ENCODE measurements at regions not wholly inside any gene's neighbourhood (a gene's known extent, or its start where the extent isn't known, plus 50 kb on each side); places are given as distances from the start of the nearest gene placed in this dataset.

- Mint-ChIP-seq H3K9me3 (ENCODE audit: unreplicated experiment) (no peaks in the 10 kb centered on the region), H3K4me1 (ENCODE audit: low read depth, unreplicated experiment) (peaks cover 7% of the 10 kb centered on the region), H3K4me3 (ENCODE audit: unreplicated experiment) (no peak overlapping the region), H3K27ac (ENCODE audit: unreplicated experiment) (no peak overlapping the region), H3K36me3 (ENCODE audit: insufficient read depth, unreplicated experiment) (no peaks in the 10 kb centered on the region), H3K27me3 (ENCODE audit: insufficient read depth, unreplicated experiment) (no peaks in the 10 kb centered on the region)
- Histone ChIP-seq H3K27me3 (replicated peaks; ENCODE audit: control insufficient read depth, insufficient read depth, low read length) (no peaks in the 10 kb centered on the region), H3K4me1 (peaks cover 13% of the 10 kb centered on the region), H3K9me3 (no peaks in the 10 kb centered on the region), H3K4me3 (ENCODE audit: low read depth, low read length) (no peak overlapping the region), H3K36me3 (ENCODE audit: control insufficient read depth, insufficient read depth, low read length) (no peaks in the 10 kb centered on the region)
- no TSS peak for BruUV-seq (replicated peaks)
- no peak for DNase-seq
- ChIA-PET CTCF (interaction anchor here (1.0 to 1.3 kb wide), 2 partner anchors 57 to 60 kb away, joined by 3 to 7 read pairs; partner anchors contain the start of gene TNFRSF19), POLR2A (no interaction called here)
- intact Hi-C loops (cut with micrococcal nuclease; ENCODE audit: unreplicated experiment): loop anchor here (1.0 to 2.0 kb wide), 2 partner anchors 44 to 199 kb away; no protein-coding TSS in a partner anchor
- no peak for TF ChIP-seq CTCF (IDR thresholded peaks at IDR 0.05; ENCODE audit: insufficient read depth in 1 of 2, low read depth in 1 of 2, low read length in 1 of 2, severe bottlenecking in 1 of 2, unreplicated experiment in 1 of 2)
These were observed 59.7 kb upstream of the TNFRSF19 start for GRCh38 chr13:23510544-23510916.

GRCh38 chr13:23510979-23511735 is 59.1 kb upstream of the TNFRSF19 start:
- H3K27me3 ChIP-seq (replicated peaks; ENCODE audit: control insufficient read depth, insufficient read depth, low read length): no peaks in the 10 kb centered on the region
- no peak overlapping the region for H3K27ac Mint-ChIP-seq (ENCODE audit: unreplicated experiment)
- H3K27me3 Mint-ChIP-seq (ENCODE audit: insufficient read depth, unreplicated experiment): no peaks in the 10 kb centered on the region
- BruUV-seq (replicated peaks): no TSS peak
- POLR2A ChIA-PET: no interaction called here
- TF ChIP-seq CTCF (IDR thresholded peaks at IDR 0.05; ENCODE audit: insufficient read depth in 1 of 2, low read depth in 1 of 2, low read length in 1 of 2, severe bottlenecking in 1 of 2, unreplicated experiment in 1 of 2): peak; percentile 40 to 62
- peaks cover 7% of the 10 kb centered on the region for H3K4me1 Mint-ChIP-seq (ENCODE audit: low read depth, unreplicated experiment)
- H3K9me3 Mint-ChIP-seq (ENCODE audit: unreplicated experiment): no peaks in the 10 kb centered on the region
- H3K4me1 ChIP-seq: peaks cover 13% of the 10 kb centered on the region
- no peak overlapping the region for H3K4me3 ChIP-seq (ENCODE audit: low read depth, low read length)
- intact Hi-C loops (cut with micrococcal nuclease; ENCODE audit: unreplicated experiment): loop anchor here (1.0 to 2.0 kb wide), 4 partner anchors 44 to 360 kb away; partner anchors contain the start of gene TNFRSF19
- DNase-seq: peak; percentile 48 to 58
- no peaks in the 10 kb centered on the region for H3K36me3 ChIP-seq (ENCODE audit: control insufficient read depth, insufficient read depth, low read length)
- H3K4me3 Mint-ChIP-seq (ENCODE audit: unreplicated experiment): no peak overlapping the region
- H3K9me3 ChIP-seq: no peaks in the 10 kb centered on the region
- H3K36me3 Mint-ChIP-seq (ENCODE audit: insufficient read depth, unreplicated experiment): no peaks in the 10 kb centered on the region
- CTCF ChIA-PET: interaction anchor here (1.0 to 1.3 kb wide), 2 partner anchors 57 to 59 kb away, joined by 3 to 7 read pairs; partner anchors contain the start of gene TNFRSF19

GRCh38 chr13:23512762-23513395 is 57.3 kb upstream of the TNFRSF19 start:
- no peak overlapping the region for H3K4me3 ChIP-seq (ENCODE audit: low read depth, low read length)
- no TSS peak for BruUV-seq (replicated peaks)
- Mint-ChIP-seq H3K36me3 (ENCODE audit: insufficient read depth, unreplicated experiment) (no peaks in the 10 kb centered on the region), H3K27ac (ENCODE audit: unreplicated experiment) (no peak overlapping the region), H3K27me3 (ENCODE audit: insufficient read depth, unreplicated experiment) (no peaks in the 10 kb centered on the region), H3K4me3 (ENCODE audit: unreplicated experiment) (no peak overlapping the region), H3K9me3 (ENCODE audit: unreplicated experiment) (no peaks in the 10 kb centered on the region), H3K4me1 (ENCODE audit: low read depth, unreplicated experiment) (peaks cover 7% of the 10 kb centered on the region)
- peak in 1 of 2 experiments; percentile 19 for TF ChIP-seq CTCF (IDR thresholded peaks at IDR 0.05; ENCODE audit: insufficient read depth in 1 of 2, low read depth in 1 of 2, low read length in 1 of 2, severe bottlenecking in 1 of 2, unreplicated experiment in 1 of 2)
- intact Hi-C loops (cut with micrococcal nuclease; ENCODE audit: unreplicated experiment): no loop called here
- H3K27me3 ChIP-seq (replicated peaks; ENCODE audit: control insufficient read depth, insufficient read depth, low read length): no peaks in the 10 kb centered on the region
- no peaks in the 10 kb centered on the region for H3K36me3 ChIP-seq (ENCODE audit: control insufficient read depth, insufficient read depth, low read length)
- H3K9me3 ChIP-seq: no peaks in the 10 kb centered on the region
- peaks cover 13% of the 10 kb centered on the region for H3K4me1 ChIP-seq
- POLR2A ChIA-PET: interaction anchor here (0.6 kb wide), 1 partner anchor 30 kb away, joined by 4 read pairs; no protein-coding TSS in a partner anchor
- DNase-seq: no peak
- CTCF ChIA-PET: interaction anchor here (0.7 to 1.1 kb wide), 4 partner anchors 55 to 66 kb away, joined by 4 to 7 read pairs (median 6); partner anchors contain the start of gene TNFRSF19

All from Caco-2 (cell line).